K562 (cell line): ENCODE measurements at regions not wholly inside any gene's neighbourhood (a gene's known extent, or its start where the extent isn't known, plus 50 kb on each side); places are given as distances from the start of the nearest gene placed in this dataset.
"Not testable (repeated sequence)": the region's sequence is repeated elsewhere in the genome, so short reads cannot be mapped to it uniquely, and the experiment has no call there.

Experiments
- ATAC-seq: fragments of 200-7000 bp; cut with Tn5 transposase; 3 replicates; pipeline ENCODE4 v1.9.1; 2020; ENCODE audit warnings: moderate library complexity
- BruUV-seq: library from RNA; stranded (reverse); fragments of 400-500 nt; replicated peaks from 2 replicates; lab custom pipeline; 2021; lab: Mats Ljungman, UMichigan
- CTCF ChIA-PET: fragments of 300-600 bp; formaldehyde crosslinking; extraction: SDS; loops from one replicate; lab custom pipeline; 2021; ENCODE audit warnings: low intra/inter-chr PET ratio; lab: Yijun Ruan, JAX
- POLR2A ChIA-PET: fragments of 300-600, 350-650 bp; sonication (Branson Sonifier 250); formaldehyde crosslinking; extraction: SDS; loops from one replicate; lab custom pipeline; 2021; ENCODE audit warnings: antibody characterized with exemption, inconsistent platforms; lab: Yijun Ruan, JAX
- DNase-seq, 4 experiments: peaks; one replicate each; pipeline versions ENCODE4 v3.0.0 to v3.0.0-alpha.2; 2011 to 2018; ENCODE audit warnings: low spot score in 3 of 4, mixed read lengths in 3 of 4; ENCODE audit errors: extremely low read depth in 1 of 4
- FAIRE-seq: peaks from 2 replicates; lab custom pipeline; 2011; peaks lifted over from hg19 to GRCh38; lab: Jason Lieb, UNC
- H2AFZ ChIP-seq: 2 replicates; pipeline ENCODE4 v1.6.0; 2011; ENCODE audit warnings: low read depth, low read length, control low read depth, inconsistent platforms
- H3K27ac ChIP-seq: fragments of 200-600 bp; 3 replicates; pipeline ENCODE4 v1.8.0; 2011; ENCODE audit warnings: low read depth, mild to moderate bottlenecking, control low read depth, inconsistent platforms, low read length, moderate library complexity, mixed read lengths; ENCODE audit errors: extremely low read depth
- H3K27me3 ChIP-seq, 2 experiments: fragments of 300-600 bp in 1 of 2; 2 replicates in 1 of 2; 3 replicates in 1 of 2; pipeline versions ENCODE4 v1.6.0 to v1.8.0; 2011; ENCODE audit warnings: inconsistent platforms in 2 of 2, low read length in 2 of 2, mild to moderate bottlenecking in 1 of 2, mixed read lengths in 1 of 2, moderate library complexity in 1 of 2; ENCODE audit not compliant: control insufficient read depth in 2 of 2, insufficient read depth in 2 of 2
- H3K36me3 ChIP-seq: fragments of 300-600 bp; 3 replicates; pipeline ENCODE4 v1.8.0; 2011; ENCODE audit warnings: mild to moderate bottlenecking, low read length, inconsistent platforms; ENCODE audit not compliant: control insufficient read depth, insufficient read depth
- H3K4me1 ChIP-seq, 2 experiments: fragments of 200-600 bp in 1 of 2; replicated peaks in 1 of 2; 2 replicates in 1 of 2; 3 replicates in 1 of 2; pipeline versions ENCODE4 v1.5.1 to v1.8.0; 2011; ENCODE audit warnings: inconsistent platforms in 2 of 2, low read length in 2 of 2, mild to moderate bottlenecking in 1 of 2, mixed read lengths in 1 of 2, moderate library complexity in 1 of 2; ENCODE audit not compliant: control insufficient read depth in 2 of 2, insufficient read depth in 2 of 2
- H3K4me2 ChIP-seq: 2 replicates; pipeline ENCODE4 v1.6.1; 2011; ENCODE audit warnings: low read length, control low read depth, inconsistent platforms, mixed read lengths; ENCODE audit not compliant: insufficient read depth
- H3K4me3 ChIP-seq: fragments of 200-600 bp; sonication (generic), shearing (Covaris generic); 2 replicates; pipeline ENCODE4 v1.5.1; 2016; ENCODE audit warnings: control low read depth, inconsistent platforms
- H3K79me2 ChIP-seq: fragments of 200-600 bp; 3 replicates; pipeline ENCODE4 v1.8.0; 2011; ENCODE audit warnings: low read length, inconsistent platforms; ENCODE audit not compliant: control insufficient read depth, insufficient read depth
- H3K9ac ChIP-seq, 2 experiments: 2 replicates each; pipeline versions ENCODE4 v1.6.0 to v1.6.1; 2011; ENCODE audit warnings: low read depth in 2 of 2, low read length in 2 of 2, control low read depth in 1 of 2, inconsistent platforms in 1 of 2, mild to moderate bottlenecking in 1 of 2, mixed read lengths in 1 of 2; ENCODE audit not compliant: insufficient read depth in 1 of 2
- H3K9me1 ChIP-seq: one replicate; pipeline ENCODE4 v1.6.0; 2011; ENCODE audit warnings: inconsistent platforms, mild to moderate bottlenecking, low read length, moderate library complexity; ENCODE audit not compliant: control insufficient read depth, insufficient read depth
- H3K9me3 ChIP-seq: replicated peaks from 2 replicates; pipeline ENCODE4 v1.5.1; 2011; ENCODE audit warnings: low read depth, low read length, inconsistent platforms; ENCODE audit not compliant: control insufficient read depth, insufficient read depth
- H4K20me1 ChIP-seq: replicated peaks from 2 replicates; pipeline ENCODE4 v1.6.1; 2011; ENCODE audit warnings: low read length, inconsistent platforms, mixed read lengths; ENCODE audit not compliant: control insufficient read depth, insufficient read depth
- ASH1L ChIP-seq: fragments of 450-650 bp; IDR thresholded peaks from 2 replicates; pipeline ENCODE4 v1.6.1; 2018; ENCODE audit warnings: borderline replicate concordance, mild to moderate bottlenecking, low read depth; ENCODE audit not compliant: partially characterized antibody
- HDAC3 ChIP-seq: fragments of 450-650 bp; IDR thresholded peaks from 2 replicates; pipeline ENCODE4 v1.6.1; 2018; ENCODE audit warnings: borderline replicate concordance, mild to moderate bottlenecking, moderate library complexity; ENCODE audit not compliant: partially characterized antibody
- KDM2B ChIP-seq: fragments of 250-450 bp; sonication (Bioruptor Pico); IDR thresholded peaks from 2 replicates; pipeline ENCODE4 v1.8.0; 2021; ENCODE audit warnings: mild to moderate bottlenecking, moderate library complexity
- LEF1 ChIP-seq: fragments of 450-650 bp; IDR thresholded peaks from 2 replicates; pipeline ENCODE4 v1.6.1; 2016; ENCODE audit warnings: mild to moderate bottlenecking
- NFYB ChIP-seq: IDR thresholded peaks from 2 replicates; pipeline ENCODE4 v1.6.1; 2011; ENCODE audit warnings: mild to moderate bottlenecking, moderate library complexity; ENCODE audit not compliant: insufficient read length; ENCODE audit errors: extremely low read depth
- RUNX1 ChIP-seq: sonication (generic); IDR thresholded peaks from 2 replicates; pipeline ENCODE4 v1.6.1; 2016; ENCODE audit warnings: antibody characterized with exemption, low read depth
- TRIM24 ChIP-seq, 2 experiments: fragments of 450-650 bp; IDR thresholded peaks; 2 replicates each; pipeline ENCODE4 v1.6.1; 2016
- ZNF316 ChIP-seq: fragments of 450-650 bp; IDR thresholded peaks from 2 replicates; pipeline ENCODE4 v1.6.1; 2016
- WGBS: fragments of 100-300 bp; shearing (Covaris generic); methylation state at CpG from one replicate; pipeline ENCODE4 v1.1.6; 2016; ENCODE audit warnings: low coverage, mixed read lengths; ENCODE audit not compliant: insufficient coverage; ENCODE audit errors: missing lambda C conversion rate; 5-methylcytosine and 5-hydroxymethylcytosine counted together
- in situ Hi-C: fragments of 300-500 bp; cut with MboI; formaldehyde crosslinking; loops from 4 replicates; pipeline ENCODE4 v1.15.0; 2018; ENCODE audit warnings: inconsistent platforms, mixed read lengths
- intact Hi-C: fragments of 100-400 bp; cut with micrococcal nuclease; formaldehyde crosslinking; loops from 2 replicates; pipeline ENCODE4 v1.14.2; 2022
- TF ChIP-seq, protein P1 (sequence below): fragments of 200-800 bp; sonication (Bioruptor generic); IDR thresholded peaks from 2 replicates; pipeline ENCODE4 v1.6.1; 2016; ENCODE audit warnings: missing genetic modification characterization, missing compliant biosample characterization

GRCh38 chr2:53486185-53486899 lies 281.3 kb upstream of the CHAC2 start:
- BruUV-seq, result not testable (repeated sequence)

DNA sequence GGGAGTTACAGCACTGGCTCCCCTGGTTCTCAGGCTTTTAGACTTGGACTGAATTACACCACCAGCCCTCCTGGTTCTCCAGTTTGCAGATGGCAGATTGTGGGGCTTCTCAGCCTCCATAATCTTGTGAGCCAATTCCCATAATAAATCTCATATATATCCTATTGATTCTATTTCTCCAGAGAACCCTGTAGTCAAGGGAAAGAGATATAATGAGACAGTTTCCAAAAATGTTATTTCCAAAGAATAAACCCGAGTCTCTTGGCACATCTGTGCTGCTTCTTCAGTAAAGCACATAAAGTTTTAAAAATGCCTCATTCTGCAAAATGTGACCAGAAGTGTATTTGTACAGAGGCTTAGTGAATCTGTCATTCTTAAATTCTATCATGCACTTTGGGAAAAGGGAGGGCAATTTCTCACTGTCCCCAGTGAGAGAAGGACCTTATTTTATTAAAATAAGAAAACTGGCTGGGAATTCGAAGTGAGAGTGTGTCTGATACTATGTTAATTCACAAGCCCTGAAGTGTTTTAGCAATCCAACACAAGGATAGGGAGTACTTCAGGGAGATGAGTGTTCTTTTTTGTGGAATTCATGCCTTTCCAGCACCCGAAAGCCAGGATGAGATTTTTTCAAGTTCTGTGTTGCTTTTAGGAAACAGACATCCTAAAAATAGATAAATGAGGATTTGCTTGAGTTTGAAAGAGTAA lies 282.4 kb upstream of the CHAC2 start:
- H3K4me1 ChIP-seq, result no peaks in the 10 kb centered on the region
- H2AFZ ChIP-seq, result no peak overlapping the region
- ChIA-PET POLR2A (interaction anchor here (0.6 kb wide), 1 partner anchor 14 kb away, joined by 3 read pairs; no protein-coding TSS in a partner anchor), CTCF (no interaction called here)
- intact Hi-C loops (no loop called here), in situ Hi-C loops (no loop called here)
- no peak overlapping the region for H3K9ac ChIP-seq
- no peak overlapping the region for H3K4me3 ChIP-seq
- ATAC-seq (no peak), DNase-seq (no peak), FAIRE-seq (no peak)
- no peaks in the 10 kb centered on the region for H3K9me1 ChIP-seq
- WGBS, result 0% methylated on average over 3 of the region's 3 CpGs
- H3K79me2 ChIP-seq, result no peaks in the 10 kb centered on the region
- no peaks in the 10 kb centered on the region for H4K20me1 ChIP-seq
- no TSS peak for BruUV-seq
- H3K9me3 ChIP-seq, result no peaks in the 10 kb centered on the region
- H3K4me2 ChIP-seq, result no peak overlapping the region
- H3K27ac ChIP-seq, result no peak overlapping the region
- H3K36me3 ChIP-seq, result no peaks in the 10 kb centered on the region
- H3K27me3 ChIP-seq, result no peaks in the 10 kb centered on the region
- TF ChIP-seq RUNX1 (no peak), ASH1L (no peak), LEF1 (no peak), TRIM24 (IDR thresholded peaks at IDR 0.05) (no peak), KDM2B (CRISPR knock-in tag) (no peak), HDAC3 (no peak)
- TF ChIP-seq, protein P1, sequence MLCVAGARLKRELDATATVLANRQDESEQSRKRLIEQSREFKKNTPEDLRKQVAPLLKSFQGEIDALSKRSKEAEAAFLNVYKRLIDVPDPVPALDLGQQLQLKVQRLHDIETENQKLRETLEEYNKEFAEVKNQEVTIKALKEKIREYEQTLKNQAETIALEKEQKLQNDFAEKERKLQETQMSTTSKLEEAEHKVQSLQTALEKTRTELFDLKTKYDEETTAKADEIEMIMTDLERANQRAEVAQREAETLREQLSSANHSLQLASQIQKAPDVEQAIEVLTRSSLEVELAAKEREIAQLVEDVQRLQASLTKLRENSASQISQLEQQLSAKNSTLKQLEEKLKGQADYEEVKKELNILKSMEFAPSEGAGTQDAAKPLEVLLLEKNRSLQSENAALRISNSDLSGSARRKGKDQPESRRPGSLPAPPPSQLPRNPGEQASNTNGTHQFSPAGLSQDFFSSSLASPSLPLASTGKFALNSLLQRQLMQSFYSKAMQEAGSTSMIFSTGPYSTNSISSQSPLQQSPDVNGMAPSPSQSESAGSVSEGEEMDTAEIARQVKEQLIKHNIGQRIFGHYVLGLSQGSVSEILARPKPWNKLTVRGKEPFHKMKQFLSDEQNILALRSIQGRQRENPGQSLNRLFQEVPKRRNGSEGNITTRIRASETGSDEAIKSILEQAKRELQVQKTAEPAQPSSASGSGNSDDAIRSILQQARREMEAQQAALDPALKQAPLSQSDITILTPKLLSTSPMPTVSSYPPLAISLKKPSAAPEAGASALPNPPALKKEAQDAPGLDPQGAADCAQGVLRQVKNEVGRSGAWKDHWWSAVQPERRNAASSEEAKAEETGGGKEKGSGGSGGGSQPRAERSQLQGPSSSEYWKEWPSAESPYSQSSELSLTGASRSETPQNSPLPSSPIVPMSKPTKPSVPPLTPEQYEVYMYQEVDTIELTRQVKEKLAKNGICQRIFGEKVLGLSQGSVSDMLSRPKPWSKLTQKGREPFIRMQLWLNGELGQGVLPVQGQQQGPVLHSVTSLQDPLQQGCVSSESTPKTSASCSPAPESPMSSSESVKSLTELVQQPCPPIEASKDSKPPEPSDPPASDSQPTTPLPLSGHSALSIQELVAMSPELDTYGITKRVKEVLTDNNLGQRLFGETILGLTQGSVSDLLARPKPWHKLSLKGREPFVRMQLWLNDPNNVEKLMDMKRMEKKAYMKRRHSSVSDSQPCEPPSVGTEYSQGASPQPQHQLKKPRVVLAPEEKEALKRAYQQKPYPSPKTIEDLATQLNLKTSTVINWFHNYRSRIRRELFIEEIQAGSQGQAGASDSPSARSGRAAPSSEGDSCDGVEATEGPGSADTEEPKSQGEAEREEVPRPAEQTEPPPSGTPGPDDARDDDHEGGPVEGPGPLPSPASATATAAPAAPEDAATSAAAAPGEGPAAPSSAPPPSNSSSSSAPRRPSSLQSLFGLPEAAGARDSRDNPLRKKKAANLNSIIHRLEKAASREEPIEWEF (CRISPR knock-in tag), result no peak

More at GRCh38 chr2:53486185-53486899, 281.3 kb upstream of the CHAC2 start:
- CTCF ChIA-PET, H3K27ac ChIP-seq, H4K20me1 ChIP-seq, H3K4me2 ChIP-seq, ATAC-seq, intact Hi-C loops, in situ Hi-C loops, H3K9me3 ChIP-seq, H2AFZ ChIP-seq, H3K4me3 ChIP-seq, H3K9ac ChIP-seq, DNase-seq, POLR2A ChIA-PET, H3K36me3 ChIP-seq, FAIRE-seq, H3K9me1 ChIP-seq, H3K79me2 ChIP-seq, H3K4me1 ChIP-seq, H3K27me3 ChIP-seq: not testable (repeated sequence)
- TF ChIP-seq NFYB (peak; percentile 10), ZNF316 (0 out of 2 replicates have a peak, but pooled peaks have one; percentile 13)
- 1% methylated on average over 14 of the region's 15 CpGs for WGBS
